HFFc6 (cell line): ENCODE measurements at regions not wholly inside any gene's neighbourhood (a gene's known extent, or its start where the extent isn't known, plus 50 kb on each side); places are given as distances from the start of the nearest gene placed in this dataset.
A peak's percentile ranks its signal among the peaks of the same experiment; 100 is the strongest.

ENCODE experiments used
- DNase-seq: peaks from one replicate; pipeline ENCODE4 v3.0.0-alpha.2; 2018
- H3K27ac Mint-ChIP-seq: 2 replicates; pipeline ENCODE4 v1.8.0; 2020; ENCODE audit warnings: mild to moderate bottlenecking, mixed read lengths
- H3K27me3 Mint-ChIP-seq: 2 replicates; pipeline ENCODE4 v1.8.0; 2021; ENCODE audit warnings: mild to moderate bottlenecking, moderate library complexity, mixed read lengths; ENCODE audit not compliant: insufficient read depth
- H3K36me3 Mint-ChIP-seq: 2 replicates; pipeline ENCODE4 v1.8.0; 2021; ENCODE audit warnings: low read depth, mixed read lengths
- H3K4me1 Mint-ChIP-seq: 2 replicates; pipeline ENCODE4 v1.8.0; 2020; ENCODE audit warnings: low read depth, mixed read lengths
- H3K4me3 Mint-ChIP-seq: 2 replicates; pipeline ENCODE4 v1.8.0; 2020; ENCODE audit warnings: mild to moderate bottlenecking, moderate library complexity, mixed read lengths
- H3K9me3 Mint-ChIP-seq: 2 replicates; pipeline ENCODE4 v1.8.0; 2020; ENCODE audit warnings: mild to moderate bottlenecking, mixed read lengths
- TF ChIP-seq, protein P1 (sequence below): fragments of 200-600 bp; sonication (generic); IDR thresholded peaks from 2 replicates; pipeline ENCODE4 v1.5.0; 2021; ENCODE audit warnings: antibody characterized with exemption, mild to moderate bottlenecking

- Mint-ChIP-seq H3K9me3 (no peaks in the 10 kb centered on the region), H3K36me3 (no peaks in the 10 kb centered on the region), H3K27ac (no peak overlapping the region), H3K4me1 (peaks cover 36% of the 10 kb centered on the region), H3K27me3 (no peaks in the 10 kb centered on the region), H3K4me3 (no peak overlapping the region)
- no peak for DNase-seq
- TF ChIP-seq, protein P1, sequence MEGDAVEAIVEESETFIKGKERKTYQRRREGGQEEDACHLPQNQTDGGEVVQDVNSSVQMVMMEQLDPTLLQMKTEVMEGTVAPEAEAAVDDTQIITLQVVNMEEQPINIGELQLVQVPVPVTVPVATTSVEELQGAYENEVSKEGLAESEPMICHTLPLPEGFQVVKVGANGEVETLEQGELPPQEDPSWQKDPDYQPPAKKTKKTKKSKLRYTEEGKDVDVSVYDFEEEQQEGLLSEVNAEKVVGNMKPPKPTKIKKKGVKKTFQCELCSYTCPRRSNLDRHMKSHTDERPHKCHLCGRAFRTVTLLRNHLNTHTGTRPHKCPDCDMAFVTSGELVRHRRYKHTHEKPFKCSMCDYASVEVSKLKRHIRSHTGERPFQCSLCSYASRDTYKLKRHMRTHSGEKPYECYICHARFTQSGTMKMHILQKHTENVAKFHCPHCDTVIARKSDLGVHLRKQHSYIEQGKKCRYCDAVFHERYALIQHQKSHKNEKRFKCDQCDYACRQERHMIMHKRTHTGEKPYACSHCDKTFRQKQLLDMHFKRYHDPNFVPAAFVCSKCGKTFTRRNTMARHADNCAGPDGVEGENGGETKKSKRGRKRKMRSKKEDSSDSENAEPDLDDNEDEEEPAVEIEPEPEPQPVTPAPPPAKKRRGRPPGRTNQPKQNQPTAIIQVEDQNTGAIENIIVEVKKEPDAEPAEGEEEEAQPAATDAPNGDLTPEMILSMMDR = no peak
Measured at GRCh38 chr17:72498364-72499210, 377.8 kb downstream of the SOX9 start.

DNA sequence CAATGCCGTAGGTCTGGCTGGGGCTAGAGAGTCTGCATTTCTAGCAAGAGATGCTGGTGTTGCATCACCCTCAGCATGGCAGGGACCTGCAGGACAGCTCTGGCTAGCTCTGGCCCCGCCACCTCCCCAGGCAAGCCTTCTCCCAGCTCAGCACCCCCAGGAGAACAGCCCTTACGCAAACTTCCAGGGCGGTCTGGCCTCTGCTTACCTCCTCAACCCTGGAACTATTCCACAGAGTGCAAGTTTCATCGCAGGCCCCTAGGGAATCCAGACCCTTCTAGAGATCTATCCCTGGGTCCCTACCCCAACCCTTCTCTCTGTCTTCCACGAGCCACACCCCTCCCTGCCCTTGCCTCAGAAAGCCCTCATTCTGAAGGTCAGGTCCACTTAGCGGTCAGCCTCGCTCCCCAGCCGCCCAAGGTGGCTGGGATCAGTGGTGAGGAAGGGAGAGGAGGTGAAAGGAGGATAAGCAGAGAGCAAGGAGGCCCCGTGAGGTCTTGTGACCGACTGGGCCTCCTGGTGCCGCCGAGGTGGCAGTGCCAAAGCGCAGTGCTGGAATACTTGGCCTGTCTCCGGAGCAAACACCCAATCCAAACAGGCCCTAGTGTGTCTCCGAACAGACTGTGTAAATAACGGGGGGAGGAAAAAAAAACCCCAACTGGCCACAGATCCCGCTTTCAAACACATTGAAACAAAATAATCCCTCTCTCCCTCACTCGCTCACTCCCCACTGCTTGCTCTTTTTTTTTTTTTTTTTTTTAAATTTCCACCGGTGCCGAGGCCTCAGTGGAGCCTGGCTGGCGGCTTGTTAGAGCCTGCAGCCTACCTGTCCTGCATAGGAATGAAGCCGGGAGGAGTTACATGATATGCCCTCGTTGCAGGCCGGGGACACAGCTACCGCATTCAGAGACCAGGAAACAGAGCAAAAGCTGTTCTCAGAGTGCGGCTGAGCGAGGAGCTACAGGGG is 380.9 kb downstream of the SOX9 start:
- H3K36me3 Mint-ChIP-seq = peaks cover 9% of the 10 kb centered on the region
- H3K4me3 Mint-ChIP-seq = no peak overlapping the region; the same call in 1 of the 2 replicates
- H3K4me1 Mint-ChIP-seq = peaks cover 20% of the 10 kb centered on the region
- H3K27me3 Mint-ChIP-seq = no peaks in the 10 kb centered on the region
- TF ChIP-seq, protein P1 = no peak
- peaks cover 5% of the 10 kb centered on the region; the same call in 1 of the 2 replicates for H3K9me3 Mint-ChIP-seq
- H3K27ac Mint-ChIP-seq = no peak overlapping the region; the same call in 1 of the 2 replicates
- no peak for DNase-seq

- Mint-ChIP-seq H3K27ac (peak overlapping the region; percentile 77), H3K4me3 (peak overlapping the region; percentile 76), H3K27me3 (no peaks in the 10 kb centered on the region; the same call in 1 of the 2 replicates), H3K36me3 (peaks cover 9% of the 10 kb centered on the region), H3K9me3 (peaks cover 5% of the 10 kb centered on the region; the same call in 1 of the 2 replicates), H3K4me1 (peaks cover 19% of the 10 kb centered on the region)
- peak; percentile 38 for DNase-seq
- TF ChIP-seq, protein P1 = no peak
Measured at GRCh38 chr17:72502371-72503341, 381.8 kb downstream of the SOX9 start.

GRCh38 chr17:72503556-72503955 is 382.7 kb downstream of the SOX9 start:
- H3K36me3 Mint-ChIP-seq = peaks cover 9% of the 10 kb centered on the region
- TF ChIP-seq, protein P1 = no peak
- no peaks in the 10 kb centered on the region; the same call in 1 of the 2 replicates for H3K27me3 Mint-ChIP-seq
- H3K4me3 Mint-ChIP-seq = peak overlapping the region; percentile 76; the same call in 1 of the 2 replicates
- H3K27ac Mint-ChIP-seq = no peak overlapping the region
- peaks cover 19% of the 10 kb centered on the region for H3K4me1 Mint-ChIP-seq
- H3K9me3 Mint-ChIP-seq = peaks cover 5% of the 10 kb centered on the region; the same call in 1 of the 2 replicates
- no peak for DNase-seq
